ENCODE measurements at regions not wholly inside any gene's neighbourhood (a gene's known extent, or its start where the extent isn't known, plus 50 kb on each side); places are given as distances from the start of the nearest gene placed in this dataset.
"Not testable (repeated sequence)": the region's sequence is repeated elsewhere in the genome, so short reads cannot be mapped to it uniquely, and the experiment has no call there.

GRCh38 chr7:125971656-125972055 lies 1042.0 kb upstream of the POT1 start:
- DNase-seq = no peak

- DNase-seq = no peak
Observed at GRCh38 chr7:125966278-125967048, 1036.8 kb upstream of the POT1 start.

GRCh38 chr7:125934955-125935354 lies 1005.3 kb upstream of the POT1 start:
- no peak for DNase-seq

GRCh38 chr7:125934539-125934938 lies 1004.9 kb upstream of the POT1 start:
- no peak for DNase-seq

- DNase-seq = no peak
Observed at GRCh38 chr7:125930848-125931247, 1001.2 kb upstream of the POT1 start.

GRCh38 chr7:125927556-125927955 lies 997.9 kb upstream of the POT1 start:
- DNase-seq = peak; percentile 77 to 88

DNA sequence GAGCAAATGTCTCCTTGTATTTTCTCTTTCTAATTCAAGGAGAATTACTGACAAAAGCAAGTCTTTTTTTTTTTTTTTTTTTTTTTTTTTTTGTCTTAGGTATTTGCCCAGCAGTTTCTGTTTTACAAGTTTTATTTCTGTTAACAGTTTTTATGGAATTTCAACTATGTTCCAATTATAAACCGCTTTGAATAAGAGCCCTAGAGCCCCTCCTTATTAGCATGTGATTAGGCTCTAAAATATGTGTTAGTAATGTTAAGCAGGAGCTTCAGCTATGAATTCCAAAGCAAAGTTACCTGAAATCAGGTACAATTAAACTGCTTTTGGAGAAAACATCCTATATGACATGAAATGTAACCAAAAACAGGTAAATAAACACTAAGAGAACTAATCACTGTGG lies 997.0 kb upstream of the POT1 start:
- DNase-seq = no peak

DNA sequence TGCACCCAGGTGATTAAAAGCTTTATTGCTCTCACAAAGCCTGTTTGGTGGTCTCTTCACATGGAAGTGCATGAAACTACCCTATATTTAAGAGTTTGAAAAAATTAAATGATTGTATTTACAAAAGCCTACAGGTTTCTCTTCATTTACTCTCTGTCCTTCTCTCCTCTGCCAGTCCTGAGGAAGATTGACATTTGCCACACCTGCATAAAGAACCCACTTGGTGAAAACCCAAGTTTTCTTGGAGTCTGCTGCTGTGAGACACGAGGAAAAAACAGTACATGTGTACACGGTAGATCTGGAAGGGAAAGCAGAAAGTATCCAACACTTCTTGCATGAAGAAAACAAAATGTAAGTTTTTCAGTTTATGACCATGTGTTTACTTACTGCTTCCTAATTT lies 994.4 kb upstream of the POT1 start:
- DNase-seq = no peak

DNA sequence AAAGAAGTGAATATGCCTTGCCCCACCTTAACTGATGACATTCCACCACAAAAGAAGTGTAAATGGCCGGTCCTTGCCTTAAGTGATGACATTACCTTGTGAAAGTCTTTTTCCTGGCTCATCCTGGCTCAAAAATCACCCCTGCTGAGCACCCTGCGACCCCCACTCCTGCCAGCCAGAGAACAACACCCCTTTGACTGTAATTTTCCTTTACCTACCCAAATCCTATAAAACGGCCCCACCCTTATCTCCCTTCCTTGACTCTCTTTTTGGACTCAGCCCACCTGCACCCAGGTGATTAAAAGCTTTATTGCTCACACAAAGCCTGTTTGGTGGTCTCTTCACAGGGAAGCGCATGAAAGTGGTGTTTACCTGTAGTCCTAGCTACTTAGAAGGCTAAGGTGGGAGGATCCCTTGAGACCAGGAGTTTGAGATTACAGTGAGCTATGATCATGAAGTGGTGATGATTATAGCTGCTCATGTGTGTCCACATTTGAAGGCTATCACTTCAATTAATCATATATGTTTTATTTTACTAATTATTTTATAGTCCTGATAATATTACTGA lies 985.8 kb upstream of the POT1 start:
- DNase-seq = not testable (repeated sequence)

- DNase-seq = no peak
Observed at GRCh38 chr7:125908711-125909110, 979.1 kb upstream of the POT1 start.

GRCh38 chr7:125899577-125899976 lies 970.0 kb upstream of the POT1 start:
- DNase-seq = no peak

DNA sequence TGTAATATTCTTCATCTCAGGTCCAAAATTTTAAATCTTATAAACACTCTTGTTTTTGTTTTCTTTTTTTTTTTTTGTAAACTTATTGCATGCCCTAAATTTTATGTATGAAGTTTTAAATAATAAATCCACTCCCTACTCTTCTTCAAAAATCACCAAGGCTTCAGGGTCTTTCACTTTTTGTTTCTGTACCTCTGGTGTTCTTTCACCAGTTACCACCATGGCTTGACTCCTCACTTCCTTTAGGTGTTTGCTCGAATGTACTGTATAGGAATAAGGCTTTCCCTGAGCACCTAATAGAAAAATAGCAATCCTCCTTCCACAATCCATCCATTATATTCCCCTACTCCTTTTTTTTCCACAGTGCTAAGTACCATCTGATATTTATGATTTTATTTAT lies 962.8 kb upstream of the POT1 start:
- no peak for DNase-seq

DNA sequence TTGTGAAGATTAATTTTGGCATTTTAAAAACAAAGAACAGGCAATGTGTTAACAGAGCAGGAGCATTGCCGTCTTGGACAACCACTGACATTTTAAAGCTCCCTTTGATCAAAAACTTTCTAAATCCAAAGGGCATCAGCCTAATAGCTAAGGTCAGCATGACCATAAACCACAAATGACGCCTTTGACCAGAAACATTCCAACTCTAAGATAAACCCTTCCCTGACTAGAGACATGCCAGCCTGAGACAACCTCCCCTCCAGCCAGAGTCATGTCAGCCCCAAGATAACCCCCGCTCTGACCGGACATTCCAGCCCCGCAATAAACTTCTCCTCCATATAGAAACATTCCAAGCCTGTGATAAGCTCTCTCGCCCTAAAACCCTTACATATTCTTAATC lies 949.4 kb upstream of the POT1 start:
- DNase-seq = no peak

GRCh38 chr7:125878235-125878956 lies 948.8 kb upstream of the POT1 start:
- DNase-seq = no peak

- DNase-seq = no peak
Observed at GRCh38 chr7:125877246-125877645, 947.6 kb upstream of the POT1 start.

GRCh38 chr7:125876431-125876830 lies 946.8 kb upstream of the POT1 start:
- DNase-seq = no peak

GRCh38 chr7:125871431-125871830 lies 941.8 kb upstream of the POT1 start:
- no peak for DNase-seq

GRCh38 chr7:125857606-125858005 lies 928.0 kb upstream of the POT1 start:
- no peak for DNase-seq

GRCh38 chr7:125848157-125848556 lies 918.5 kb upstream of the POT1 start:
- DNase-seq = no peak

- DNase-seq = no peak
Observed at GRCh38 chr7:125847692-125848091, 918.1 kb upstream of the POT1 start.

- DNase-seq = no peak
Observed at GRCh38 chr7:125847055-125847454, 917.4 kb upstream of the POT1 start.

GRCh38 chr7:125845686-125846085 lies 916.1 kb upstream of the POT1 start:
- no peak for DNase-seq

GRCh38 chr7:125834421-125834820 lies 904.8 kb upstream of the POT1 start:
- no peak for DNase-seq

DNA sequence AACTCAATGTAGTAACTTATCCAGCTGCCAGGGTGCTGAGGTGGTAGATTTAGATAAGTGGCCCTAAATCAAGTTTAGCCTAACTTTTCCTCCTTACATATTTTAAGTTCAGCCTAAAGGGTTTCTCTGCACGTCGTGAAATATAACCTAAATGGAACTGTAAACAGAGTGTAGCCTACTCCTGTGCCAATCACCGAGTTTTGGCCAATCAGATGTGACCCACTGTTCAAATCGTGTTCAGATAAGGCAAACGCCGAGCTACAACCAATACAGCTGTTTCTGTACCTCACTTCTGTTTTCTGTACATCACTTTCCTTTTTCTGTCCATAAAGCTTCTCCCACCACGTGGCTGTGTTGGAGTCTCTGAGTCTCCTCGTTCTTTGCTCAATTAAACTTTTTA lies 904.2 kb upstream of the POT1 start:
- DNase-seq = no peak
